Lower leg skin (tissue), 4 donors: ENCODE measurements at regions not wholly inside any gene's neighbourhood (a gene's known extent, or its start where the extent isn't known, plus 50 kb on each side); places are given as distances from the start of the nearest gene placed in this dataset.

ENCODE experiments used
- DNase-seq, 2 donors: peaks; one replicate each; pipeline ENCODE4 v3.0.0-alpha.2; 2019; ENCODE audit warnings: low spot score in 2 of 2
- H3K4me3 ChIP-seq: fragments of 200-600 bp; sonication (generic); 2 replicates; pipeline ENCODE4 v1.5.1; 2017; ENCODE audit warnings: mild to moderate bottlenecking, low read depth; ENCODE audit not compliant: poor library complexity, severe bottlenecking
- CTCF ChIP-seq, 3 donors: fragments of 450-650 bp; IDR thresholded peaks; one replicate each; pipeline ENCODE4 v1.5.1; 2016; ENCODE audit warnings: antibody characterized with exemption in 3 of 3, mild to moderate bottlenecking in 3 of 3, moderate library complexity in 2 of 3
- POLR2A ChIP-seq, 2 donors: fragments of 450-650 bp; IDR thresholded peaks; one replicate each; pipeline ENCODE4 v1.6.1; 2016 to 2017; ENCODE audit warnings: antibody characterized with exemption in 2 of 2, mild to moderate bottlenecking in 1 of 2, moderate library complexity in 1 of 2
- WGBS, 2 donors: methylation state at CpG; one replicate each; pipeline ENCODE4 v1.1.5; 2018; 5-methylcytosine and 5-hydroxymethylcytosine counted together
- intact Hi-C: fragments of 100-400 bp; cut with DNase I; formaldehyde crosslinking; loops from one replicate; pipeline ENCODE4 v1.15.0; 2023; ENCODE audit warnings: low total_unique reads

- no peak for DNase-seq
- intact Hi-C loops, result no loop called here
- TF ChIP-seq CTCF (IDR thresholded peaks at IDR 0.05) (no peak), POLR2A (IDR thresholded peaks at IDR 0.05) (no peak)
- WGBS, 2 donors, result 56 to 58% methylated on average over 3 of the region's 3 CpGs
- no peak overlapping the region for H3K4me3 ChIP-seq
Measured at GRCh38 chr4:145338568-145338967, 143.1 kb upstream of the SMAD1 start.

GRCh38 chr4:145337391-145337790 is 144.3 kb upstream of the SMAD1 start:
- WGBS, 2 donors, result 97 to 98% methylated on average over 2 of the region's 2 CpGs
- H3K4me3 ChIP-seq, result no peak overlapping the region
- TF ChIP-seq CTCF (IDR thresholded peaks at IDR 0.05) (no peak), POLR2A (IDR thresholded peaks at IDR 0.05) (no peak)
- DNase-seq, result no peak
- intact Hi-C loops, result no loop called here

GRCh38 chr4:145333786-145334185 is 147.9 kb upstream of the SMAD1 start:
- no peak for DNase-seq
- no peak for TF ChIP-seq POLR2A (IDR thresholded peaks at IDR 0.05)
- TF ChIP-seq CTCF (IDR thresholded peaks at IDR 0.05), result no peak
- WGBS, 2 donors, result 81 to 83% methylated on average over 3 of the region's 3 CpGs
- no peak overlapping the region for H3K4me3 ChIP-seq
- intact Hi-C loops, result no loop called here

- DNase-seq, result no peak
- WGBS, 2 donors, result 82 to 86% methylated on average over 2 of the region's 2 CpGs
- no peak overlapping the region for H3K4me3 ChIP-seq
- intact Hi-C loops, result loop anchor here (10.0 kb wide), 1 partner anchor 332 kb away; no protein-coding TSS in a partner anchor
- TF ChIP-seq POLR2A (IDR thresholded peaks at IDR 0.05) (no peak), CTCF (IDR thresholded peaks at IDR 0.05) (no peak)
Measured at GRCh38 chr4:145326491-145326890, 146.1 kb upstream of the OTUD4 start.

- DNase-seq, result no peak
- TF ChIP-seq CTCF (IDR thresholded peaks at IDR 0.05) (no peak), POLR2A (IDR thresholded peaks at IDR 0.05) (no peak)
- intact Hi-C loops, result loop anchor here (10.0 kb wide), 1 partner anchor 329 kb away; no protein-coding TSS in a partner anchor
- WGBS, 2 donors, result 44 to 48% methylated on average over 8 of the region's 8 CpGs
- H3K4me3 ChIP-seq, result no peak overlapping the region
Measured at GRCh38 chr4:145324161-145324560, 143.8 kb upstream of the OTUD4 start.

- intact Hi-C loops, result loop anchor here (10.0 kb wide), 1 partner anchor 325 kb away; no protein-coding TSS in a partner anchor
- TF ChIP-seq CTCF (IDR thresholded peaks at IDR 0.05) (no peak), POLR2A (IDR thresholded peaks at IDR 0.05) (no peak)
- no peak overlapping the region for H3K4me3 ChIP-seq
- DNase-seq, result no peak
- 31 to 35% methylated on average over 5 of the region's 5 CpGs for WGBS, 2 donors
Measured at GRCh38 chr4:145320294-145320693, 139.9 kb upstream of the OTUD4 start.
